Pons (tissue), 1 donor: ENCODE measurements at regions not wholly inside any gene's neighbourhood (a gene's known extent, or its start where the extent isn't known, plus 50 kb on each side); places are given as distances from the start of the nearest gene placed in this dataset.

Experiments
- DNase-seq: peaks from one replicate; pipeline ENCODE4 v3.0.0-alpha.2; 2016; ENCODE audit warnings: low spot score

GRCh38 chr4:13933191-13933590, 305.7 kb upstream of the BOD1L1 start:
- DNase-seq: no peak

DNA sequence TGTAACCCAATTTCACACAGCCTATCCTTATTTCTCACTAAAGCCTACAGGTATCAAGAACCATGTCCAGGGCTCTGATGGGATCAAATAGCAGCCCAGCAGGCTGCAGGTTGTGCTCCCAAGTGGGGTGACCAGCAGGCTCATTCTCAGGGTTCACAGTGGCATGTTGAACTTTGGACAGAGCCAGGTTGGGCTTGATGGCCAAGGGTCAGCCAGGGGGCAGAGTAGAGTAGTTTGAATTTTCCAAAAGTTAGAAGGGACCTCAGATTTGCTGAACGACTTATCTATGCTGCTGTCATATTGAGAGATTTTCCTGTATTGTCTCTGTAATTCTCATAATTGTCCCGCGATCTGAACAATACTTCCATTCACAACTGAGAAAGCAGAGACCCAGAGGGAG, 310.8 kb upstream of the BOD1L1 start:
- DNase-seq: no peak

DNA sequence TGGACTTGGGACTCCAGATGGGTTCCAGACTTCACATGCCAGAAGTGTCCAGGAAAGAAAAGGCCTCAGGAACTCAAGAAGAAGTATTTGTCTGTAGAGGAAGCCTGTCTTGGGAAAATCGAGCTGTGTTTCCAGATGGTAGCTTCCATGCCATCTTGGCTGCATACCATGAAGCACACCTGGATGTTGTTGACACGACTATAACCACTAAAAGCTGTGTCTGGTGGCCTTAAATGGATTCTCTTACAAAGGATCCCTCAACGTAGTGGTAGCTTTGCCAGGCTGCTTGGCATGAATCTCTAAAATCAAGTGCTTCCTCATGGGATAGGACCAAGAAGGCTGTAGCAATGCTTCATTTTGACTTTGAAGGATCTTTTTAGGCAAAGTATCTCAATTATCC, 313.4 kb upstream of the BOD1L1 start:
- no peak for DNase-seq

DNA sequence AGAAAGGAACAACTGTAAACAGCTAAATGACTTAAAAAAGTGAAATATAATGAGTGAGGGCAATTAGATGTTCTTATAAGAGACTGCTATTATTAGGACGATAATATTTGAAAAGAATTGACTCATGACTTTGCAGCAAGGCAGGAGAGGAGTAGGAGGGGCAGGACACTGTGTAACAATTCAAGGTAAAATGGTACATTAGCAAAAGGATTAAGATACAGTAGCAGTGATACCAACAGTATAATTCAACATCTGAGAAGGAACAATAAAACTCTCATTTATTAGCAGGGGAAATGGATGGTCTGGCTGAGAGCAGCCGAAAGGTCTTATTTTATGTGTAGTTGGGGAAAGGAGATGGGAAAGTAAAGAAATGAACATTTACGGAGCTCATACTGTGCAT, 315.5 kb upstream of the BOD1L1 start:
- no peak for DNase-seq

- no peak for DNase-seq
Measured at GRCh38 chr4:13944095-13944511, 316.6 kb upstream of the BOD1L1 start.

DNA sequence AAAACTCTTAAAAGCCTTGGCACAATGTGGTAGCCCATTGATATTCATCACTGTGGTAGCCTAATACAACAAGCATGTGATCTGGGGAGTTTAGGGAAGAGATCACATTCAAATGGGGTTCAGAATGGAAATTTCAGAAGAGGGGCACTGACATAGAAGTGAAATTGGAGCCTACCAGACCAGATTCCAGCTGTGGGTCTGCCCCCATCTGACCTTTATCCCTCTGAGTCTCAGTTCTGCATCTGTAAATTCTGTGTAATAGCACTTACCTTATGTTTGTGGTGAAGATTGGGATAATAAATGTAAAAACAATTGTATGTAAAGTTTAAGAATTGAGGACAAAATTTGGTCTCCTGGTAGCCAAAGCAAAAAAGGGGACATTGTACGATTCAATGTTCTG, 320.4 kb upstream of the BOD1L1 start:
- DNase-seq: no peak

- no peak for DNase-seq
Measured at GRCh38 chr4:13950491-13950890, 323.0 kb upstream of the BOD1L1 start.

DNA sequence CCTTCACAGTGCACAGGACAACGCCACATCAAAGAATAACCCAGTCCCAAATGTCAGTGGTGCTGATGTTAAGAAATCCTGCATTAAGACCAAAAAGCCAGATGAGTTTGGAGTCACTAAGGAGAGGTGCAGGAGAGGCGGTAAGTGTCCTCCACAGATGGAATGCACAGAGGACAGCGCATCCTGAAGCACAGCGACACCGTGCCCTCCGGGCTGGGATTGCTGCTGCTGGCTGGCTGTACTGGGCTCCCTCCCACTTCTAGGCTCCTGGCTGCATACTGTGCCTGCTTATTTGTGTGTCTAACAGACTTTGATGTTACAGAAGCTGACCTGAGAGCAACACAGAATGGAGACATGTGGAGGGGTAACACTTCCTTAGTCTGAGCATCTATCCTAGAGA, 325.6 kb upstream of the BOD1L1 start:
- no peak for DNase-seq

- DNase-seq: no peak
Measured at GRCh38 chr4:13955551-13955950, 328.0 kb upstream of the BOD1L1 start.

DNA sequence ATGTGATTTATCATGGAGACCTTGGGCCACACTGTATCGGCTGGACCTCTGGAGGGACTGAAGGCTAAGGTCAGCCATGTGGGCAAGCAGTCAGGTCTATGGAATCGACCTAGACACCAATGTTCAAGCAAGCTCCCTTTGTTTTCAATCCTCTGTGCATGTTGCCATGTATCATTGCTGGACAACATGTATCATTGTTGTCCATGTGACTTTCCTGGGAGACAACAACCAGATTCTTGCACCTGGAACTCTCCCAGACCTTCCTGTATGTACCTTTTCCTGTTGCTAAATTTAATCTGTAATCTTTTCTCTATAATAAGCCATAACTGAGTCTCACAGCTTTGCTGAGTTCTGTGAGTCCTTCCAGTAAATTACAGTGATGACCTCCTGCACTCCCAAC, 329.4 kb upstream of the BOD1L1 start:
- DNase-seq: no peak

GRCh38 chr4:13957871-13958270, 330.3 kb upstream of the BOD1L1 start:
- DNase-seq: no peak

DNA sequence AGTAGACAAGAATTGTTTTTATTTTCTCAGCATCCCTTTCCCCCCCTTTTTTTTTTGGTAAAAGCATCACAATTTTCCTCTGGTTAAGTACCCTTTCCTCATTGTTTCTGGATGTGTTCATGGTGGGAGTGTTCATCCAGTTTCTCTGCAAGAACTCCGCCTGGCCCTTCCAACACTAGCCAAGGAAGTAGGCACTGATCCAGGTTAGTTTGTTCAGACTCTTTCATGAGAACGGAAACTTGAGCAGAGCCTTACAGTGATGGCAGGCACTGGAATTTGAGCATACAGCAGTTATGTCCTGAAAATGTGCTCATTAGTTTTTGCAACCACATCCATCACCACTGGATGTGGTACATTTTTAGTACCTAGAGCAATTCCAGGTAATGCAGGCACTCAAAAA, 336.1 kb upstream of the BOD1L1 start:
- DNase-seq: no peak

DNA sequence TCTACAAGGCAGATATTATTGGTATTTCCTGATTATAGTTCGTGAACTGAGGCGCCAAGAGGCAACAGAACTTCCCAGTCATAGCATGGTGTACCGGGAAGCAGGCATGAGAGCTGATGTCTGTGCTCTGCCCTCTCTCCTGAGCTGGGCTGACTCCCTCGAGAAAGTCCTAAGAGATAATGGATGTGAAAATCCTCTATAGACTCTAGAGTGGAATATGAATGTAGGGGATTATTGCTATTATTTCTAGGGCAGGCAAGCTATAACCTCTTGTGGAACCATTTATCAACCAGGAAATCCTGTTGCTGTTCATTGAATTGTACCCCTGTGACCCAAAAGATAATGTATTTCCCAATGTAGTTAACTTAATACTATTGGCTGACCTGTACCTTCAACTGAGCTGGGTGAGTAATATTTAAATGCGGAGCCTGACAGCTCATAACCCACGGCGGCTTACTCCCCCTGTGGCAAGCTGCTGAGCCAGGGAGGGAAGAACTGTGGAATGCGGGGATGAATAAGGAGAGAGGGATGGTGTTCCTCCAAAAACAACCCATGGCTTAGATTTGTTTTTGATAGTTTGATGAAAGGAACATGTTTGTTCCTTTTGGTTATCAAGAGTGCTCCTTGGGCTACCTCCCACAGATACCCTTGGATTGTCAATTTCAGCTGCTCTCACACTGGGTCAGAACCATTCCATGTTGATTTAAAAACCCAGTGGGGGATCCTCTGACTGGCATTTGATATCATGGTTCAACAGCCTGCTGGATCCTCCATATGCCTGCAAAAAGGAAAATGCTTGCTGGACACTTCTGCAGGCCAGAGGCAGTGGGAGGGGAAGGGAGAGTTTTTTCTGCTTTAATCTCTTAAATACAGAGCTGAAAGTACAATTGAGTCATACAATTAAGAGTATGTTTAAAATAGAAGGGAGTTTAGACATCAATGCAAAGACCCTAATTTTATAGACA, 339.0 kb upstream of the BOD1L1 start:
- DNase-seq: no peak

DNA sequence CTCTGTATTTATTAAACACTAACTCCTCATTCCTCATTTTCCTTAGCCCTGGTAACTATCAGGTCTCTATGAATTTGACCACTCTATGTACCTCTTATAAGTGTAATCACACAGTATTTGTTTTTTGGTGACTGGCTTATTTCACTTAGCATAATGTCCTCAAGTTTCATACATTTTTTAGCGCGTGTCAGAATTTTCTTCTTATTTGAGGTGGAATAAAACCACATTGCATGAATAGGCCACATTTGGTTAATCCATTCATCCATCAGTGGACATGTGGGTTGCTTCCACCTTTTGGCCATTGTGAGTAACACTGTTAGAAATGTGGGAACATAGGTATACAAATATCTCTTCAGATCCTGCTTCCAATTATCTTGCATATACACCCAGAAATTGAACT, 341.2 kb upstream of the BOD1L1 start:
- DNase-seq: no peak

GRCh38 chr4:13970349-13970748, 342.8 kb upstream of the BOD1L1 start:
- no peak for DNase-seq

GRCh38 chr4:13977746-13978145, 350.2 kb upstream of the BOD1L1 start:
- no peak for DNase-seq

- DNase-seq: peak; percentile 80
Measured at GRCh38 chr4:13980317-13981310, 353.1 kb upstream of the BOD1L1 start.

DNA sequence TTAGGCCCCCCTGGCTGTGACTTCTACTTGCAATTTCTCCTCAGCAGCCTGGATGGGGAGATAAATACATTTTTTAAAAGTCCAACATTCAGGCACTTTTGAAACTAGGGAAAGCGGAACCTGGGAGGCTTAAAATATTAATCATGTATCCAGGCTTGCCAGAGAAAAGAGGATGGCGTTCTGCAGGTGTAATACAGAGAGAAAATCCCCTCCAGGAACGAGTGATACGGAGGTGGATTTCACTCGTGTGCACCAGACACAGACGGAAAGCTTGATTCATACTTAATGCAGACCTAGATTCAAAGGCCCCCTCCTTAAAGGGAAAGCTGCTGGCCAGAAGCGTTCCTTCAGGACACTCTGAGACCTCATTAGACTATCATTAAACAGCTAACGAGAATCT, 354.0 kb upstream of the BOD1L1 start:
- DNase-seq: no peak

DNA sequence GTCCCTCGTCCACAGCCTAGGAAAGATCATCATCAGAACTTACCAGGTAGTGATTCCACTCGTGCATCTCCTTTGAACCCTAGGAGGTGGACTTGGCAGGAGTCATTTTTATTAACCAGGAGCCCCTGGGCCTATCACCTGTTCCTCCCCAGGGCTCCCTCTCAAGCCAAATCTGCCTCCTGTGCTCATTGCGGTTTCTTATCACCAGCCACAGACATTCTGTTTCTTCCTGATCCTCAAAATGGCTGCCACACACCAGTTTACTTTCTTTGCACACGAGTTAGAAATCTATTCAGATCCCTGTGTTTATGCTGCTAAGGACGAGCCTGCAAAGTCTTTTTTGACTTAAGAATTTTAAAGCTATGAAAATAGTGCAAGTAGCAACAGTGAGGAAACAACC, 354.5 kb upstream of the BOD1L1 start:
- DNase-seq: no peak

DNA sequence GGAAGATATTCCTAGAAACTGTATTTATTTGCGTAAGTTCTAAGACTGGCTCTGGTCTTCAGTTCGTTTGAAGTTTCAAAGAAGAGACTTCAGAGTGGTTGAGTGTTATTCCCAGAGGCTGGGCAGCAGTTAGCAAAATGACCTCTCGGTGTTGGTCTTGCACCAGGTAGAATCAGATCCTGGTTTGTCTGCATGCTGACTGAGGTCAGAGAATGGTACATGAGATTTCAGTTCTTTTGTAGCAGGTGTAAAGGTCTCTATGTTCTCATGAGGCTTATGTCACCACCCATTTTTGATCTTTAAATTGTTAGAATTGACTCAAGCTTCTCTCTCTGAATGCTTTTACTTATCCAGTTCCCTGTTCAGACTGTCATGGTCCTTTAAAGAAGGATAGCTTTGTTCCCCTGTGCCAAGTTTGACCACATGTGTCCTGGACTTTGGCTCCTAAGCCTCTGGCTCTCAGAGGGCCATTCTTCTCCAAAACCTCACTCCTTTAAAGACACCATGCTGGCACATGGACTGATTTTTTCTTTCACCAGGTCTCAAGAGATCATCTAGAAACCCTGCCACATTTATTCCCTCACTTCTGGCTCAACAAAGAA, 355.8 kb upstream of the BOD1L1 start:
- DNase-seq: no peak

DNA sequence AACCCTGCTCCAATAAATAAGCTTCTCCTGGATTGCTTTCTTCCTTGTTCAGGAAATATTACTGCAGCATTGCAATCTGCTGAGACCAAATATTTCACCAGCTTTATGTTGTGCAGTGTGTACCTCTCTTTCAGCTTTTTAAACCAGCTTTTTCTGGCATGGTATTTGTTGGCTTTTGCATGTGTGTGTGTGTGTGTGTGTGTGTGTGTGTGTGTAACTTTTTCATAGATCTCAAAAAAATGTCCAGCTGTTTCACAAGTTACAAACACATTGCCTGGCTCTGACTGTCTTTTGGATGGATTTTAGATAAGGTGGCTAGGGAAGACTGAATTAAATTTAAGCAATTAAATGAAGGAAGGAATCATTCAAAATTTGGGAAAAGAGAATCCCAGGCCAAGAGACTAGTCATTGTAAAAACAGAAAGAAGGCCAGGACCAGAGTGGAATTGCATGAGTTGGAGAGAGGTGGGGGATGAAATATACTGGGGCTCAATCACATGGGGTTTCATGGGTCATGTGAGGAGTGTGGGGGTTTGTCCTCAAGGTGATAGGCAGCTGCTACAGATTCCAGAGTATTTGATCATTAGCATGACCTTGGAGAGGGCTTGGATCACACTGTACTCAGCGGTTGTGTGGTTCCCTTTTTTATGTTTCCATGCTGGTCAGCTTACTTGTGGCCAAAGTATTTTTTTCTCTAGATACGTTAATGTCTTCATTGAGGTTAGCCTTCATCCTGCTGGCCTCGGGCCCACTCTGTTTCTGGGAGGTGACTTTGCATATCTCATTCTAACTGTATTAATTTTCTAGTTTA, 357.7 kb upstream of the BOD1L1 start:
- DNase-seq: no peak
